ENCODE measurements at regions not wholly inside any gene's neighbourhood (a gene's known extent, or its start where the extent isn't known, plus 50 kb on each side); places are given as distances from the start of the nearest gene placed in this dataset.

- no peak for TF ChIP-seq CTCF (IDR thresholded peaks at IDR 0.05)
Observed at GRCh38 chr2:219702796-219703545, 75.5 kb downstream of the SLC4A3 start.

- no peak for TF ChIP-seq CTCF (IDR thresholded peaks at IDR 0.05)
Observed at GRCh38 chr2:219704878-219705277, 77.4 kb downstream of the SLC4A3 start.

- no peak for TF ChIP-seq CTCF (IDR thresholded peaks at IDR 0.05)
Observed at GRCh38 chr2:219706823-219707281, 79.4 kb downstream of the SLC4A3 start.

GRCh38 chr2:219707496-219708285, 80.3 kb downstream of the SLC4A3 start:
- TF ChIP-seq CTCF (IDR thresholded peaks at IDR 0.05), result no peak

GRCh38 chr2:219709331-219709761, 81.9 kb downstream of the SLC4A3 start:
- TF ChIP-seq CTCF (IDR thresholded peaks at IDR 0.05), result no peak

GRCh38 chr2:219713110-219713509, 85.7 kb downstream of the SLC4A3 start:
- no peak for TF ChIP-seq CTCF (IDR thresholded peaks at IDR 0.05)

GRCh38 chr2:219714681-219715400, 87.4 kb downstream of the SLC4A3 start:
- no peak for TF ChIP-seq CTCF (IDR thresholded peaks at IDR 0.05)

Data from LNCAP (cell line).